PC-3 (cell line): ENCODE measurements at regions not wholly inside any gene's neighbourhood (a gene's known extent, or its start where the extent isn't known, plus 50 kb on each side); places are given as distances from the start of the nearest gene placed in this dataset.
A peak's percentile ranks its signal among the peaks of the same experiment; 100 is the strongest.

ENCODE experiments used
- ATAC-seq: fragments of 200-7000 bp; cut with Tn5 transposase; 2 replicates; pipeline ENCODE4 v1.9.1; 2020; ENCODE audit warnings: mild to moderate bottlenecking, moderate library complexity
- BruUV-seq: library from RNA; stranded (reverse); fragments of 400-500 nt; replicated peaks from 2 replicates; lab custom pipeline; 2021; lab: Mats Ljungman, UMichigan
- CTCF ChIA-PET: fragments of 300-600 bp; sonication (Branson Sonifier 250); formaldehyde crosslinking; loops from one replicate; lab custom pipeline; 2022; ENCODE audit warnings: antibody characterized with exemption; lab: Charles Lee
- POLR2A ChIA-PET: fragments of 300-600 bp; sonication (Branson Sonifier 250); formaldehyde crosslinking; loops from one replicate; lab custom pipeline; 2022; ENCODE audit warnings: antibody characterized with exemption; ENCODE audit not compliant: unreplicated experiment; lab: Charles Lee
- DNase-seq: peaks from one replicate; pipeline ENCODE4 v3.0.0-alpha.2; 2015
- H2AFZ ChIP-seq: fragments of 300-600 bp; sonication (generic); 2 replicates; pipeline ENCODE4 v1.6.0; 2016; ENCODE audit warnings: antibody characterized with exemption, low read length
- H3F3A ChIP-seq: fragments of 300-600 bp; sonication (generic); one replicate; pipeline ENCODE4 v1.6.0; 2017; ENCODE audit warnings: antibody characterized with exemption, low read length, control low read depth, mild to moderate bottlenecking; ENCODE audit not compliant: unreplicated experiment
- H3K27ac ChIP-seq: fragments of 300-600 bp; sonication (generic); 2 replicates; pipeline ENCODE4 v1.5.1; 2016; ENCODE audit warnings: mild to moderate bottlenecking, low read length
- H3K27me3 ChIP-seq: fragments of 300-600 bp; sonication (generic); 2 replicates; pipeline ENCODE4 v1.6.1; 2016; ENCODE audit warnings: low read length, mixed read lengths
- H3K36me3 ChIP-seq: fragments of 300-600 bp; sonication (generic); 2 replicates; pipeline ENCODE4 v1.6.1; 2016; ENCODE audit warnings: low read depth, mixed run types, low read length, mixed read lengths
- H3K4me1 ChIP-seq: fragments of 300-600 bp; sonication (generic); 2 replicates; pipeline ENCODE4 v1.5.1; 2016; ENCODE audit warnings: low read length; ENCODE audit not compliant: insufficient read depth
- H3K4me2 ChIP-seq: fragments of 300-600 bp; sonication (generic); 2 replicates; pipeline ENCODE4 v1.6.0; 2016; ENCODE audit warnings: low read length
- H3K4me3 ChIP-seq: fragments of 300-600 bp; sonication (generic); 2 replicates; pipeline ENCODE4 v1.5.1; 2016; ENCODE audit warnings: mild to moderate bottlenecking, low read length, mixed read lengths
- H3K79me2 ChIP-seq: fragments of 300-600 bp; sonication (generic); 2 replicates; pipeline ENCODE4 v1.6.1; 2017; ENCODE audit warnings: low read length, mixed read lengths
- H3K9ac ChIP-seq: fragments of 300-600 bp; sonication (generic); 2 replicates; pipeline ENCODE4 v1.6.0; 2016; ENCODE audit warnings: mild to moderate bottlenecking, low read length
- H3K9me2 ChIP-seq: fragments of 300-600 bp; sonication (generic); replicated peaks from 2 replicates; pipeline ENCODE4 v1.6.1; 2016; ENCODE audit warnings: mixed run types, low read length, mixed read lengths
- H3K9me3 ChIP-seq: fragments of 300-600 bp; sonication (generic); 2 replicates; pipeline ENCODE4 v1.6.1; 2016; ENCODE audit warnings: low read length, mixed read lengths
- H4K20me1 ChIP-seq: fragments of 300-600 bp; sonication (generic); 2 replicates; pipeline ENCODE4 v1.6.1; 2016; ENCODE audit warnings: low read length, mixed read lengths
- CTCF ChIP-seq: fragments of 300-600 bp; sonication (generic); conservative IDR thresholded peaks from 2 replicates; pipeline ENCODE4 v1.5.1; 2017; ENCODE audit warnings: antibody characterized with exemption, low read depth, mild to moderate bottlenecking, low read length
- EZH2 ChIP-seq: fragments of 300-600 bp; sonication (generic); IDR thresholded peaks from one replicate; pipeline ENCODE4 v1.6.1; 2017; ENCODE audit warnings: antibody characterized with exemption, mild to moderate bottlenecking, low read length; ENCODE audit not compliant: unreplicated experiment
- EZH2phosphoT487 ChIP-seq: fragments of 300-600 bp; sonication (generic); IDR thresholded peaks from 2 replicates; pipeline ENCODE4 v1.6.1; 2018; ENCODE audit warnings: mild to moderate bottlenecking, antibody characterized with exemption, low read length, borderline replicate concordance
- intact Hi-C: fragments of 100-400 bp; cut with micrococcal nuclease; formaldehyde crosslinking; loops from 2 replicates; pipeline ENCODE4 v1.9.0; 2023

GRCh38 chr1:209064850-209065706, 518.4 kb upstream of the CAMK1G start:
- Histone ChIP-seq H3K36me3 (no peaks in the 10 kb centered on the region), H3K4me3 (no peak overlapping the region), H3K4me2 (no peak overlapping the region), H3K27me3 (no peaks in the 10 kb centered on the region), H3K79me2 (no peaks in the 10 kb centered on the region), H3F3A (no peaks in the 10 kb centered on the region), H3K9ac (no peak overlapping the region), H3K4me1 (no peaks in the 10 kb centered on the region), H3K27ac (no peak overlapping the region), H4K20me1 (no peaks in the 10 kb centered on the region), H3K9me3 (no peaks in the 10 kb centered on the region), H2AFZ (no peak overlapping the region), H3K9me2 (no peaks in the 10 kb centered on the region)
- ChIA-PET CTCF (no interaction called here), POLR2A (no interaction called here)
- TF ChIP-seq CTCF, result no peak
- TF ChIP-seq EZH2phosphoT487, result no peak
- no peak for TF ChIP-seq EZH2
- no TSS peak for BruUV-seq
- no peak for DNase-seq
- ATAC-seq, result no peak
- intact Hi-C loops, result no loop called here

GRCh38 chr1:209072481-209072880, 511.0 kb upstream of the CAMK1G start:
- peak; percentile 88 for DNase-seq
- no TSS peak for BruUV-seq
- intact Hi-C loops, result loop anchor here (1.0 to 10.0 kb wide), 3 partner anchors 33 to 418 kb away; no protein-coding TSS in a partner anchor

More at GRCh38 chr1:209072481-209072880, 511.0 kb upstream of the CAMK1G start:
- Histone ChIP-seq H3K4me1 (peaks cover 35% of the 10 kb centered on the region), H2AFZ (no peak overlapping the region), H3K9me2 (no peaks in the 10 kb centered on the region), H3K4me3 (no peak overlapping the region), H3K9me3 (no peaks in the 10 kb centered on the region), H3K79me2 (no peaks in the 10 kb centered on the region), H3K27me3 (no peaks in the 10 kb centered on the region), H3K4me2 (0 out of 2 replicates have a peak overlapping the region, but pooled peaks have one; percentile 5), H3K36me3 (no peaks in the 10 kb centered on the region), H4K20me1 (no peaks in the 10 kb centered on the region), H3K27ac (peak overlapping the region; percentile 80), H3K9ac (no peak overlapping the region), H3F3A (peaks cover 16% of the 10 kb centered on the region)
- POLR2A ChIA-PET, result interaction anchor here (0.6 kb wide), 1 partner anchor 32 kb away, joined by 3 read pairs; no protein-coding TSS in a partner anchor
- CTCF ChIA-PET, result no interaction called here
- peak; percentile 44 for ATAC-seq
- TF ChIP-seq CTCF, result no peak
- TF ChIP-seq EZH2phosphoT487, result no peak
- TF ChIP-seq EZH2, result no peak
